HepG2 (cell line): ENCODE measurements at regions not wholly inside any gene's neighbourhood (a gene's known extent, or its start where the extent isn't known, plus 50 kb on each side); places are given as distances from the start of the nearest gene placed in this dataset.

Experiments
- CCDC6 ChIP-seq: sonication (generic); formaldehyde crosslinking; IDR thresholded peaks from 2 replicates; pipeline ENCODE4 v1.8.1; 2022; ENCODE audit warnings: mild to moderate bottlenecking, missing genetic modification reagents, moderate library complexity
- FOXA1 ChIP-seq, 2 experiments: fragments of 450-650 bp in 1 of 2; sonication (generic) in 1 of 2; formaldehyde crosslinking in 1 of 2; IDR thresholded peaks; 2 replicates each; pipeline versions ENCODE4 v1.4.0 to v1.6.1; 2016 to 2020; ENCODE audit warnings: missing genetic modification reagents in 1 of 2
- JARID2 ChIP-seq: sonication (generic); formaldehyde crosslinking; IDR thresholded peaks from 2 replicates; pipeline ENCODE4 v1.8.1; 2023; ENCODE audit warnings: missing genetic modification reagents, inconsistent platforms; ENCODE audit not compliant: insufficient replicate concordance
- MED1 ChIP-seq: sonication (generic); formaldehyde crosslinking; IDR thresholded peaks from 2 replicates; pipeline ENCODE4 v1.4.0; 2020; ENCODE audit warnings: missing genetic modification reagents
- MNT ChIP-seq: fragments of 450-650 bp; IDR thresholded peaks from 2 replicates; pipeline ENCODE4 v1.6.1; 2016
- NCOA2 ChIP-seq: sonication (generic); formaldehyde crosslinking; IDR thresholded peaks from 2 replicates; pipeline ENCODE4 v1.8.0; 2022; ENCODE audit warnings: inconsistent platforms
- NCOA5 ChIP-seq: sonication (generic); formaldehyde crosslinking; IDR thresholded peaks from 2 replicates; pipeline ENCODE4 v1.4.0; 2020; ENCODE audit warnings: missing genetic modification reagents
- NFYB ChIP-seq: sonication (generic); formaldehyde crosslinking; IDR thresholded peaks from 2 replicates; pipeline ENCODE4 v1.4.0; 2020; ENCODE audit warnings: missing genetic modification reagents
- NR2F1 ChIP-seq, 2 experiments: fragments of 450-650 bp in 1 of 2; formaldehyde crosslinking in 1 of 2; IDR thresholded peaks; 2 replicates each; pipeline versions ENCODE4 v1.5.0 to v1.6.1; 2016 to 2020; ENCODE audit warnings: mild to moderate bottlenecking in 1 of 2, missing compliant biosample characterization in 1 of 2, missing genetic modification reagents in 1 of 2, moderate library complexity in 1 of 2
- RAD21 ChIP-seq: fragments of 450-650 bp; formaldehyde crosslinking; IDR thresholded peaks from 2 replicates; pipeline ENCODE4 v1.5.0; 2020; ENCODE audit warnings: mild to moderate bottlenecking
- RFX1 ChIP-seq: fragments of 450-650 bp; IDR thresholded peaks from 2 replicates; pipeline ENCODE4 v1.6.1; 2017
- RNF2 ChIP-seq: fragments of 450-650 bp; conservative IDR thresholded peaks from 2 replicates; pipeline ENCODE4 v1.6.1; 2016; ENCODE audit warnings: low read depth
- RXRA ChIP-seq: sonication (generic); formaldehyde crosslinking; IDR thresholded peaks from 2 replicates; pipeline ENCODE4 v1.5.1; 2020; ENCODE audit warnings: missing genetic modification reagents
- SALL2 ChIP-seq: sonication (generic); formaldehyde crosslinking; IDR thresholded peaks from 2 replicates; pipeline ENCODE4 v1.8.1; 2023; ENCODE audit warnings: mild to moderate bottlenecking, missing genetic modification reagents, inconsistent platforms
- SPEN ChIP-seq: sonication (generic); formaldehyde crosslinking; IDR thresholded peaks from 2 replicates; pipeline ENCODE4 v1.5.1; 2020; ENCODE audit warnings: low read depth, mild to moderate bottlenecking, missing genetic modification reagents
- TCF7 ChIP-seq: sonication (generic); IDR thresholded peaks from 2 replicates; pipeline ENCODE4 v1.6.1; 2016; ENCODE audit warnings: antibody characterized with exemption, low read depth
- THAP8 ChIP-seq: sonication (generic); formaldehyde crosslinking; IDR thresholded peaks from 2 replicates; pipeline ENCODE4 v1.5.1; 2020; ENCODE audit warnings: missing genetic modification reagents, mild to moderate bottlenecking, borderline replicate concordance
- XBP1 ChIP-seq: sonication (generic); formaldehyde crosslinking; IDR thresholded peaks from 2 replicates; pipeline ENCODE4 v1.5.0; 2020; ENCODE audit warnings: missing genetic modification reagents
- YY1 ChIP-seq: IDR thresholded peaks from 2 replicates; pipeline ENCODE4 v1.6.1; 2011; ENCODE audit warnings: low read length, low read depth, moderate library complexity, mild to moderate bottlenecking; ENCODE audit not compliant: insufficient read depth, insufficient replicate concordance
- ZBTB38 ChIP-seq: sonication (generic); formaldehyde crosslinking; IDR thresholded peaks from 2 replicates; pipeline ENCODE4 v1.5.1; 2020; ENCODE audit warnings: mild to moderate bottlenecking, missing genetic modification reagents
- ZFAT ChIP-seq: sonication (generic); formaldehyde crosslinking; conservative IDR thresholded peaks from 2 replicates; pipeline ENCODE4 v1.8.1; 2023; ENCODE audit warnings: missing genetic modification reagents, inconsistent platforms
- ZFP37 ChIP-seq: sonication (generic); formaldehyde crosslinking; IDR thresholded peaks from 2 replicates; pipeline ENCODE4 v1.4.0; 2020; ENCODE audit warnings: missing genetic modification reagents, borderline replicate concordance
- ZNF101 ChIP-seq: sonication (generic); formaldehyde crosslinking; IDR thresholded peaks from 2 replicates; pipeline ENCODE4 v1.4.0; 2020; ENCODE audit warnings: mild to moderate bottlenecking, low read depth, missing genetic modification reagents, borderline replicate concordance
- ZNF33A ChIP-seq: sonication (generic); formaldehyde crosslinking; IDR thresholded peaks from 2 replicates; pipeline ENCODE4 v1.5.1; 2020; ENCODE audit warnings: missing genetic modification reagents, mild to moderate bottlenecking, moderate library complexity, borderline replicate concordance
- ZNF564 ChIP-seq: sonication (generic); formaldehyde crosslinking; IDR thresholded peaks from 2 replicates; pipeline ENCODE4 v1.8.1; 2023; ENCODE audit warnings: mild to moderate bottlenecking, missing genetic modification reagents
- ZNF605 ChIP-seq: sonication (generic); formaldehyde crosslinking; IDR thresholded peaks from 2 replicates; pipeline ENCODE4 v1.8.0; 2022; ENCODE audit warnings: mild to moderate bottlenecking, missing genetic modification reagents
- ZNF691 ChIP-seq: sonication (generic); formaldehyde crosslinking; IDR thresholded peaks from 2 replicates; pipeline ENCODE4 v1.4.0; 2020; ENCODE audit warnings: missing genetic modification reagents, low read depth, mild to moderate bottlenecking, borderline replicate concordance
- ZNF7 ChIP-seq: IDR thresholded peaks from 2 replicates; pipeline ENCODE4 v1.6.1; 2016; ENCODE audit warnings: missing biosample characterization, missing genetic modification reagents
- ZNF724P ChIP-seq: sonication (generic); formaldehyde crosslinking; IDR thresholded peaks from 2 replicates; pipeline ENCODE4 v1.8.0; 2022; ENCODE audit warnings: missing genetic modification reagents, borderline replicate concordance

GRCh38 chr3:30498587-30498967 is 107.8 kb upstream of the TGFBR2 start (continued):
- no peak for TF ChIP-seq THAP8 (CRISPR knock-in tag)
- TF ChIP-seq RNF2 = no peak
- no peak for TF ChIP-seq ZNF101 (CRISPR knock-in tag)
- TF ChIP-seq JARID2 = no peak
- TF ChIP-seq NFYB = no peak
- TF ChIP-seq ZNF605 (CRISPR knock-in tag) = 0 out of 2 replicates have a peak, but pooled peaks have one; percentile 21
- TF ChIP-seq NCOA2 (CRISPR knock-in tag) = no peak
- TF ChIP-seq RFX1 = no peak
- no peak for TF ChIP-seq RAD21 (CRISPR knock-in tag)
- no peak for TF ChIP-seq ZNF564 (CRISPR knock-in tag)
- TF ChIP-seq NCOA5 (CRISPR knock-in tag) = no peak
- TF ChIP-seq MNT = no peak
- no peak for TF ChIP-seq SALL2
- no peak for TF ChIP-seq ZNF7 (CRISPR knock-in tag)
- TF ChIP-seq ZNF691 (CRISPR knock-in tag) = no peak
- no peak for TF ChIP-seq ZNF724P (CRISPR knock-in tag)
- TF ChIP-seq ZFAT (CRISPR knock-in tag) = no peak
- TF ChIP-seq FOXA1 (IDR thresholded peaks at IDR 0.05) = no peak
- TF ChIP-seq FOXA1 (CRISPR knock-in tag; IDR thresholded peaks at IDR 0.05) = 0 out of 2 replicates have a peak, but pooled peaks have one; percentile 41
- no peak for TF ChIP-seq NR2F1 (CRISPR knock-in tag; IDR thresholded peaks at IDR 0.05)
- TF ChIP-seq YY1 = no peak
- TF ChIP-seq ZNF33A (CRISPR knock-in tag) = no peak
- TF ChIP-seq ZBTB38 (CRISPR knock-in tag) = 0 out of 2 replicates have a peak, but pooled peaks have one; percentile 24
- TF ChIP-seq TCF7 = no peak
- no peak; the same call in 1 of the 2 replicates for TF ChIP-seq RXRA (CRISPR knock-in tag)
- no peak for TF ChIP-seq CCDC6 (CRISPR knock-in tag)
- peak; percentile 37; the same call in 1 of the 2 replicates for TF ChIP-seq MED1 (CRISPR knock-in tag)
- TF ChIP-seq XBP1 (CRISPR knock-in tag) = no peak
- peak; percentile 35; the same call in 1 of the 2 replicates for TF ChIP-seq SPEN
- no peak for TF ChIP-seq ZFP37 (CRISPR knock-in tag)
